H9 (cell line): ENCODE measurements at regions not wholly inside any gene's neighbourhood (a gene's known extent, or its start where the extent isn't known, plus 50 kb on each side); places are given as distances from the start of the nearest gene placed in this dataset.

ENCODE experiments used
- DNase-seq: peaks from one replicate; pipeline ENCODE4 v3.0.0-alpha.2; 2017
- H2AFZ ChIP-seq: one replicate; pipeline ENCODE4 v1.6.1; 2013; ENCODE audit warnings: mild to moderate bottlenecking, low read length, control low read depth, moderate library complexity
- H2AK5ac ChIP-seq: 2 replicates; pipeline ENCODE4 v1.6.1; 2013; ENCODE audit warnings: low read length, control low read depth, mixed read lengths; ENCODE audit not compliant: insufficient read length
- H2BK120ac ChIP-seq: one replicate; pipeline ENCODE4 v1.6.1; 2013; ENCODE audit warnings: low read depth, mild to moderate bottlenecking, low read length, control low read depth, inconsistent platforms; ENCODE audit not compliant: poor library complexity, severe bottlenecking
- H2BK12ac ChIP-seq: 2 replicates; pipeline ENCODE4 v1.6.1; 2013; ENCODE audit warnings: low read length, control low read depth, mixed read lengths, low read depth; ENCODE audit not compliant: insufficient read length
- H2BK15ac ChIP-seq: 2 replicates; pipeline ENCODE4 v1.6.1; 2013; ENCODE audit warnings: low read depth, low read length, control low read depth
- H2BK20ac ChIP-seq: one replicate; pipeline ENCODE4 v1.6.1; 2013; ENCODE audit warnings: low read depth, mild to moderate bottlenecking, low read length, control low read depth, inconsistent platforms; ENCODE audit not compliant: poor library complexity, severe bottlenecking
- H2BK5ac ChIP-seq: 2 replicates; pipeline ENCODE4 v1.6.1; 2013; ENCODE audit warnings: low read length, control low read depth, mixed read lengths; ENCODE audit not compliant: insufficient read length
- H3K14ac ChIP-seq: 2 replicates; pipeline ENCODE4 v1.6.1; 2013; ENCODE audit warnings: low read length, control low read depth; ENCODE audit not compliant: insufficient read depth
- H3K18ac ChIP-seq: 2 replicates; pipeline ENCODE4 v1.6.1; 2013; ENCODE audit warnings: low read depth, mild to moderate bottlenecking, mixed read lengths, low read length, control low read depth; ENCODE audit not compliant: insufficient read length
- H3K23ac ChIP-seq: 2 replicates; pipeline ENCODE4 v1.6.1; 2013; ENCODE audit warnings: low read length, control low read depth, mixed read lengths, low read depth; ENCODE audit not compliant: insufficient read length
- H3K23me2 ChIP-seq: 2 replicates; pipeline ENCODE4 v1.6.1; 2013; ENCODE audit warnings: low read depth, mild to moderate bottlenecking, mixed read lengths, low read length, control low read depth; ENCODE audit not compliant: insufficient read length, poor library complexity, severe bottlenecking
- H3K27ac ChIP-seq: 2 replicates; pipeline ENCODE4 v1.5.1; 2013; ENCODE audit warnings: low read length, control low read depth, mixed read lengths, low read depth; ENCODE audit not compliant: insufficient read length
- H3K27me3 ChIP-seq: 2 replicates; pipeline ENCODE4 v1.6.1; 2013; ENCODE audit warnings: low read length, control low read depth, inconsistent platforms; ENCODE audit not compliant: insufficient read depth
- H3K4ac ChIP-seq: 2 replicates; pipeline ENCODE4 v1.6.1; 2013; ENCODE audit warnings: low read depth, mild to moderate bottlenecking, control low read depth, inconsistent platforms, low read length, moderate library complexity
- H3K4me1 ChIP-seq: 2 replicates; pipeline ENCODE4 v1.6.1; 2013; ENCODE audit warnings: low read length, control low read depth, inconsistent platforms; ENCODE audit not compliant: insufficient read depth
- H3K4me2 ChIP-seq: 2 replicates; pipeline ENCODE4 v1.6.1; 2013; ENCODE audit warnings: low read length, control low read depth, mixed read lengths; ENCODE audit not compliant: insufficient read length, insufficient read depth
- H3K56ac ChIP-seq: 2 replicates; pipeline ENCODE4 v1.6.1; 2013; ENCODE audit warnings: low read depth, mild to moderate bottlenecking, mixed read lengths, low read length, control low read depth; ENCODE audit not compliant: insufficient read length
- H3K79me1 ChIP-seq: 2 replicates; pipeline ENCODE4 v1.6.1; 2013; ENCODE audit warnings: low read depth, mild to moderate bottlenecking, moderate library complexity, low read length, control low read depth, inconsistent platforms; ENCODE audit not compliant: insufficient read depth, poor library complexity, severe bottlenecking
- H3K79me2 ChIP-seq: 2 replicates; pipeline ENCODE4 v1.6.1; 2013; ENCODE audit warnings: low read length, control low read depth, inconsistent platforms; ENCODE audit not compliant: insufficient read depth
- H3K9ac ChIP-seq: 2 replicates; pipeline ENCODE4 v1.6.1; 2013; ENCODE audit warnings: low read length, control low read depth, mixed read lengths; ENCODE audit not compliant: insufficient read length; ENCODE audit errors: extremely low read depth
- H3K9me3 ChIP-seq: one replicate; pipeline ENCODE4 v1.6.1; 2013; ENCODE audit warnings: low read depth, low read length, inconsistent platforms; ENCODE audit not compliant: control insufficient read depth
- H3T11ph ChIP-seq: one replicate; pipeline ENCODE4 v1.6.1; 2013; ENCODE audit warnings: mild to moderate bottlenecking, low read length, control low read depth, inconsistent platforms
- H4K20me1 ChIP-seq: one replicate; pipeline ENCODE4 v1.6.1; 2013; ENCODE audit not compliant: control insufficient read depth, insufficient read length, insufficient read depth
- H4K5ac ChIP-seq: 2 replicates; pipeline ENCODE4 v1.6.1; 2013; ENCODE audit warnings: low read depth, mild to moderate bottlenecking, mixed read lengths, low read length, control low read depth; ENCODE audit not compliant: insufficient read length
- H4K8ac ChIP-seq: replicated peaks from 2 replicates; pipeline ENCODE4 v1.6.1; 2013; ENCODE audit warnings: low read length, control low read depth, mixed read lengths, low read depth; ENCODE audit not compliant: insufficient read length
- H4K91ac ChIP-seq: 2 replicates; pipeline ENCODE4 v1.6.1; 2013; ENCODE audit warnings: low read depth, mild to moderate bottlenecking, moderate library complexity, mixed read lengths, low read length, control low read depth; ENCODE audit not compliant: insufficient read length
- H3K27ac Mint-ChIP-seq, 3 experiments: 2 replicates in 2 of 3; 3 replicates in 1 of 3; pipeline ENCODE4 v1.8.0; 2020 to 2021; ENCODE audit warnings: mixed read lengths in 3 of 3, mild to moderate bottlenecking in 1 of 3, moderate library complexity in 1 of 3
- H3K27me3 Mint-ChIP-seq: 2 replicates; pipeline ENCODE4 v1.8.0; 2021; ENCODE audit warnings: low read depth, mild to moderate bottlenecking, moderate library complexity, mixed read lengths
- H3K36me3 Mint-ChIP-seq, 3 experiments: 2 replicates in 2 of 3; 3 replicates in 1 of 3; pipeline ENCODE4 v1.8.0; 2020 to 2021; ENCODE audit warnings: low read depth in 3 of 3, mixed read lengths in 3 of 3; ENCODE audit not compliant: insufficient read depth in 1 of 3
- H3K4me1 Mint-ChIP-seq, 2 experiments: 2 replicates each; pipeline ENCODE4 v1.8.0; 2020; ENCODE audit warnings: mixed read lengths in 2 of 2
- H3K4me3 Mint-ChIP-seq, 2 experiments: 2 replicates in 1 of 2; 3 replicates in 1 of 2; pipeline ENCODE4 v1.8.0; 2020 to 2021; ENCODE audit warnings: mild to moderate bottlenecking in 2 of 2, mixed read lengths in 2 of 2, moderate library complexity in 1 of 2
- H3K9me3 Mint-ChIP-seq, 2 experiments: 2 replicates in 1 of 2; 3 replicates in 1 of 2; pipeline ENCODE4 v1.8.0; 2020; ENCODE audit warnings: mild to moderate bottlenecking in 2 of 2, mixed read lengths in 2 of 2, moderate library complexity in 1 of 2
- TF ChIP-seq, protein P1 (sequence below): fragments of 200-600 bp; sonication (generic); conservative IDR thresholded peaks from 3 replicates; pipeline ENCODE4 v1.8.0; 2021; ENCODE audit warnings: antibody characterized with exemption, mild to moderate bottlenecking

DNA sequence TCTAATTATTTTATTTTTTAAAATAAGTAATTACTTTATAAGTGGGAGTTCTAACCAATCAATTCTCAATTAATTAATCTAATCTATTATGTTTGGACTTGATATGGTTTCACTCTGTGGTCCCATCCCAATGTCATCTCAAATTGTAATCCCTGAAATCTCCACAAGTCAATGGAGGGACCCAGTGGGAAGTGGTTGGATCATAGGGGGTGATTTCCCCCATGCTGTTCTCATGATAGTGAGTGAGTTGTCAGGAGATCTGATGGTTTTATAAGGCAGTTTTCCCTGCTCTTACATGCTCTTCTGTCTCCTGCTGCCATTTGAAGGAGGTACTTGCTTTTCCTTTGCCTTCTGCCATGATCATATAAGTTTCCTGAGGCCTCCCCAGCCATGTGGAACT lies 836.1 kb downstream of the GALC start:
- Histone ChIP-seq H4K5ac (no peak overlapping the region), H4K8ac (no peak overlapping the region), H3K4me1 (no peaks in the 10 kb centered on the region; the same call in 1 of the 2 replicates), H3K14ac (no peak overlapping the region), H3K27me3 (peaks cover 10% of the 10 kb centered on the region), H3K56ac (no peak overlapping the region), H3K9ac (no peak overlapping the region), H3K79me1 (no peaks in the 10 kb centered on the region), H4K91ac (no peak overlapping the region), H3K23me2 (no peaks in the 10 kb centered on the region), H2AFZ (no peak overlapping the region), H3K4me2 (no peak overlapping the region), H3T11ph (no peak overlapping the region), H2AK5ac (no peak overlapping the region), H3K23ac (no peak overlapping the region), H2BK120ac (no peak overlapping the region), H2BK20ac (no peak overlapping the region), H4K20me1 (no peaks in the 10 kb centered on the region), H3K9me3 (no peaks in the 10 kb centered on the region), H3K4ac (no peak overlapping the region), H3K79me2 (no peaks in the 10 kb centered on the region), H2BK5ac (no peak overlapping the region), H3K27ac (no peak overlapping the region), H2BK15ac (no peak overlapping the region), H3K18ac (no peak overlapping the region), H2BK12ac (no peak overlapping the region)
- TF ChIP-seq, protein P1, sequence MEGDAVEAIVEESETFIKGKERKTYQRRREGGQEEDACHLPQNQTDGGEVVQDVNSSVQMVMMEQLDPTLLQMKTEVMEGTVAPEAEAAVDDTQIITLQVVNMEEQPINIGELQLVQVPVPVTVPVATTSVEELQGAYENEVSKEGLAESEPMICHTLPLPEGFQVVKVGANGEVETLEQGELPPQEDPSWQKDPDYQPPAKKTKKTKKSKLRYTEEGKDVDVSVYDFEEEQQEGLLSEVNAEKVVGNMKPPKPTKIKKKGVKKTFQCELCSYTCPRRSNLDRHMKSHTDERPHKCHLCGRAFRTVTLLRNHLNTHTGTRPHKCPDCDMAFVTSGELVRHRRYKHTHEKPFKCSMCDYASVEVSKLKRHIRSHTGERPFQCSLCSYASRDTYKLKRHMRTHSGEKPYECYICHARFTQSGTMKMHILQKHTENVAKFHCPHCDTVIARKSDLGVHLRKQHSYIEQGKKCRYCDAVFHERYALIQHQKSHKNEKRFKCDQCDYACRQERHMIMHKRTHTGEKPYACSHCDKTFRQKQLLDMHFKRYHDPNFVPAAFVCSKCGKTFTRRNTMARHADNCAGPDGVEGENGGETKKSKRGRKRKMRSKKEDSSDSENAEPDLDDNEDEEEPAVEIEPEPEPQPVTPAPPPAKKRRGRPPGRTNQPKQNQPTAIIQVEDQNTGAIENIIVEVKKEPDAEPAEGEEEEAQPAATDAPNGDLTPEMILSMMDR, result no peak
- H3K27me3 Mint-ChIP-seq, result peaks cover 82% of the 10 kb centered on the region
- H3K4me3 Mint-ChIP-seq, result no peak overlapping the region
- H3K36me3 Mint-ChIP-seq, result peaks cover 0 to 3% (median 2%) of the 10 kb centered on the region in 3 experiments; a peak in 2 of 7 replicates
- H3K27ac Mint-ChIP-seq, result no peak overlapping the region
- H3K9me3 Mint-ChIP-seq, result peaks cover 0 to 5% of the 10 kb centered on the region in 2 experiments; a peak in 3 of 5 replicates
- H3K4me1 Mint-ChIP-seq, result peaks cover 39 to 42% of the 10 kb centered on the region in 2 experiments
- no peak for DNase-seq
